ENCODE measurements at regions not wholly inside any gene's neighbourhood (a gene's known extent, or its start where the extent isn't known, plus 50 kb on each side); places are given as distances from the start of the nearest gene placed in this dataset.
A peak's percentile ranks its signal among the peaks of the same experiment; 100 is the strongest.
"Not testable (repeated sequence)": the region's sequence is repeated elsewhere in the genome, so short reads cannot be mapped to it uniquely, and the experiment has no call there.

DNA sequence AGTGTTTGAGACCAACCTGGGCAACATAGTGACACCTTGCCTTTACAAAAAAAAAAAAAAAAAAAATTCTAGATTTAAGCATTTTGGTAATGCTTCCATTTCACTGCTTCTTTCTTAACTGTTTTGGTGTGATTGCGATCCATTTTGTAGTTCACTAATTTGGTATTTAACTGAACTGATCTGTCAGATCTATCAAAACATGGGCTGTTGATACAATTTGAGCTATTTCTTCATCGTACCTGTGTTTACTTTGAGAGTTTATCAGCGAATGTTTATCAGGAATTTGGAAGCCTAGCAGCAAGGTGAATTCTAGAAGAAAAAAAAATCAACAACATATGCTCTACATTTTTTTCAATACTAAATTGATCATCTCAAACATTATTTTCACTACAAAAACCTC is 864.9 kb upstream of the WWC1 start (continued):
- TF ChIP-seq BRCA1 (IDR thresholded peaks at IDR 0.05; ENCODE audit: low read depth, low read length) (no peak), SP1 (IDR thresholded peaks at IDR 0.05; ENCODE audit: low read depth, low read length) (no peak), STAT1 (conservative IDR thresholded peaks at IDR 0.05) (no peak), STAT3 (IDR thresholded peaks at IDR 0.05; ENCODE audit: low read depth, low read length) (no peak), YY1 (IDR thresholded peaks at IDR 0.05; ENCODE audit: low read depth, low read length) (no peak)

DNA sequence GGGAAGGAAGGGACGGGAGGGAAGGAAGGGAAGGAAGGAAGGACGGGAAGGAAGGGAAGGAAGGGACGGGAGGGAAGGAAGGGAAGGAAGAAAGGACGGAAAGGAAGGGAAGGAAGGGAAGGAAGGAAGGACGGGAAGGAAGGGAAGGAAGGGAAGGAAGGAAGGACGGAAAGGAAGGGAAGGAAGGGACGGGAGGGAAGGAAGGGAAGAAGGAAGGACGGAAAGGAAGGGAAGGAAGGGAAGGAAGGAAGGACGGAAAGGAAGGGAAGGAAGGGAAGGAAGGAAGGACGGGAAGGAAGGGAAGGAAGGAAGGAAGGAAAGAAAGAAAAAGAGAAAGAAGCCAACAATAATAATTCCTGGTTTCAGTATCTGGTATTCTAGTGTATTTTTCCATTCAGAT is 863.8 kb upstream of the WWC1 start:
- H3K4me1 ChIP-seq (ENCODE audit: control insufficient read depth, insufficient read depth, low read length); H3K9me3 ChIP-seq (replicated peaks; ENCODE audit: control insufficient read depth, insufficient read depth, low read length); SMC1A ChIA-PET (ENCODE audit: uncharacterized antibody, unreplicated experiment); RAD21 ChIA-PET (ENCODE audit: unreplicated experiment); H3K27ac ChIP-seq (ENCODE audit: control insufficient read depth, insufficient read depth); H3K4me3 ChIP-seq; H3K9ac ChIP-seq (ENCODE audit: control insufficient read depth, insufficient read depth, low read length); CTCF ChIA-PET; intact Hi-C loops (cut with micrococcal nuclease; ENCODE audit: unreplicated experiment); H3K27me3 ChIP-seq (replicated peaks in 1 of 2; ENCODE audit: control insufficient read depth in 2 of 2, insufficient read depth in 2 of 2, low read length in 1 of 2); DNase-seq (ENCODE audit: low read depth, low spot score); ATAC-seq; H4K20me1 ChIP-seq (ENCODE audit: control insufficient read depth, insufficient read depth); BruUV-seq (replicated peaks); H3K79me2 ChIP-seq (ENCODE audit: control insufficient read depth, insufficient read depth, low read length); in situ Hi-C loops (cut with MboI); POLR2A ChIA-PET; H3K4me2 ChIP-seq (ENCODE audit: control insufficient read depth, insufficient read depth); H3K36me3 ChIP-seq (ENCODE audit: control insufficient read depth in 2 of 2, insufficient read depth in 2 of 2, low read length in 1 of 2); H2AFZ ChIP-seq (ENCODE audit: control insufficient read depth, low read depth, low read length): not testable (repeated sequence)
- FAIRE-seq = peak; percentile 31
- WGBS (ENCODE audit: insufficient coverage, insufficient replicate concordance, low lambda C conversion rate, missing lambda C conversion rate) = 48% methylated on average over 10 of the region's 10 CpGs

DNA sequence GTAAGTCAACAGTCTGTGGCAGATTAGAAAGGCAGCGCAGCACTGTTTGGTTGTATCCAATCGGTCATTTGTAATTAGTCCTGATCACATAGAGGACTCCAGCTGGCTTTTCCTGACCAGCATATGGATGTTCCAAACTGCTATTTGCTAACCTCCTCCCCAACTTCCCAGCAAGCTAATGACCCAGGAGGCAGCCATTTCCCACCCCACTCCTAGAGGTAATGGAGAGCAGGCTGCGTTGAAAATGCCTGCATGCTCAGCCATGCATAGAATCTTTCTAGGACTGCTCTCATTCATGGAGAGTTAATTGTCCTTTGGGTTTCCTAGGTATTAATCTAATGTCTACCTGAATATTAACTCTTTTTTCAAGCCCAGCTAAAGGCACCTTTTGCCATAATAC is 850.6 kb upstream of the WWC1 start:
- in situ Hi-C loops (cut with MboI) = no loop called here
- TF ChIP-seq POLR2AphosphoS2 (IDR thresholded peaks at IDR 0.05; ENCODE audit: low read depth, low read length) (no peak), TCF3 (IDR thresholded peaks at IDR 0.05; ENCODE audit: borderline replicate concordance, insufficient read depth, low read depth, low read length) (no peak), RAD51 (IDR thresholded peaks at IDR 0.05) (no peak), KDM1A (IDR thresholded peaks at IDR 0.05; ENCODE audit: borderline replicate concordance) (no peak), MYC (IDR thresholded peaks at IDR 0.05; ENCODE audit: insufficient read depth, insufficient read length, insufficient replicate concordance, low read length, severe bottlenecking) (no peak), TBL1XR1 (IDR thresholded peaks at IDR 0.05; ENCODE audit: low read depth, low read length) (no peak), EP300 (IDR thresholded peaks at IDR 0.05; ENCODE audit: borderline replicate concordance in 1 of 2, control insufficient read depth in 1 of 2, low read depth in 2 of 2, low read length in 2 of 2) (no peak), FOS (IDR thresholded peaks at IDR 0.05; ENCODE audit: borderline replicate concordance, extremely low read depth, insufficient read length) (no peak)
- TF ChIP-seq, protein P1, sequence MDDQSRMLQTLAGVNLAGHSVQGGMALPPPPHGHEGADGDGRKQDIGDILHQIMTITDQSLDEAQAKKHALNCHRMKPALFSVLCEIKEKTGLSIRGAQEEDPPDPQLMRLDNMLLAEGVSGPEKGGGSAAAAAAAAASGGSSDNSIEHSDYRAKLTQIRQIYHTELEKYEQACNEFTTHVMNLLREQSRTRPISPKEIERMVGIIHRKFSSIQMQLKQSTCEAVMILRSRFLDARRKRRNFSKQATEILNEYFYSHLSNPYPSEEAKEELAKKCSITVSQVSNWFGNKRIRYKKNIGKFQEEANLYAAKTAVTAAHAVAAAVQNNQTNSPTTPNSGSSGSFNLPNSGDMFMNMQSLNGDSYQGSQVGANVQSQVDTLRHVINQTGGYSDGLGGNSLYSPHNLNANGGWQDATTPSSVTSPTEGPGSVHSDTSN (IDR thresholded peaks at IDR 0.05; ENCODE audit: insufficient replicate concordance, low read depth, low read length) = no peak
- TF ChIP-seq, protein P2, sequence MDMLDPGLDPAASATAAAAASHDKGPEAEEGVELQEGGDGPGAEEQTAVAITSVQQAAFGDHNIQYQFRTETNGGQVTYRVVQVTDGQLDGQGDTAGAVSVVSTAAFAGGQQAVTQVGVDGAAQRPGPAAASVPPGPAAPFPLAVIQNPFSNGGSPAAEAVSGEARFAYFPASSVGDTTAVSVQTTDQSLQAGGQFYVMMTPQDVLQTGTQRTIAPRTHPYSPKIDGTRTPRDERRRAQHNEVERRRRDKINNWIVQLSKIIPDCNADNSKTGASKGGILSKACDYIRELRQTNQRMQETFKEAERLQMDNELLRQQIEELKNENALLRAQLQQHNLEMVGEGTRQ (IDR thresholded peaks at IDR 0.05; ENCODE audit: borderline replicate concordance, low read depth, low read length) = no peak
- Histone ChIP-seq H3K4me3 (no peak overlapping the region), H3K27ac (ENCODE audit: control insufficient read depth, insufficient read depth) (no peak overlapping the region), H3K27me3 (replicated peaks in 1 of 2; ENCODE audit: control insufficient read depth in 2 of 2, insufficient read depth in 2 of 2, low read length in 1 of 2) (no peaks in the 10 kb centered on the region), H4K20me1 (ENCODE audit: control insufficient read depth, insufficient read depth) (no peaks in the 10 kb centered on the region), H3K79me2 (ENCODE audit: control insufficient read depth, insufficient read depth, low read length) (no peaks in the 10 kb centered on the region), H3K9ac (ENCODE audit: control insufficient read depth, insufficient read depth, low read length) (no peak overlapping the region), H3K4me2 (ENCODE audit: control insufficient read depth, insufficient read depth) (no peak overlapping the region), H3K36me3 (ENCODE audit: control insufficient read depth in 2 of 2, insufficient read depth in 2 of 2, low read length in 1 of 2) (no peaks in the 10 kb centered on the region), H2AFZ (ENCODE audit: control insufficient read depth, low read depth, low read length) (no peak overlapping the region), H3K9me3 (replicated peaks; ENCODE audit: control insufficient read depth, insufficient read depth, low read length) (no peaks in the 10 kb centered on the region), H3K4me1 (ENCODE audit: control insufficient read depth, insufficient read depth, low read length) (no peaks in the 10 kb centered on the region)
- 2% methylated on average over 3 of the region's 3 CpGs for WGBS (ENCODE audit: insufficient coverage, insufficient replicate concordance, low lambda C conversion rate, missing lambda C conversion rate)
- no peak for FAIRE-seq
- RAD21 ChIA-PET (ENCODE audit: unreplicated experiment) = no interaction called here
- CTCF ChIA-PET = no interaction called here
- SMC1A ChIA-PET (ENCODE audit: uncharacterized antibody, unreplicated experiment) = no interaction called here
- ATAC-seq = no peak
- DNase-seq (ENCODE audit: low read depth, low spot score) = no peak
- BruUV-seq (replicated peaks) = no TSS peak
- intact Hi-C loops (cut with micrococcal nuclease; ENCODE audit: unreplicated experiment) = no loop called here
- POLR2A ChIA-PET = no interaction called here

All from GM12878 (cell line).